GM12878 (cell line): ENCODE measurements at regions not wholly inside any gene's neighbourhood (a gene's known extent, or its start where the extent isn't known, plus 50 kb on each side); places are given as distances from the start of the nearest gene placed in this dataset.

Experiments used
- ATAC-seq: fragments of 200-7000 bp; cut with Tn5 transposase; 3 replicates; pipeline ENCODE4 v1.9.1; 2020; ENCODE audit warnings: mild to moderate bottlenecking, moderate library complexity
- BruUV-seq: library from RNA; stranded (reverse); fragments of 400-500 nt; replicated peaks from 2 replicates; lab custom pipeline; 2021; lab: Mats Ljungman, UMichigan
- CTCF ChIA-PET: fragments of 300-600 bp; sonication (Branson Sonifier 250); formaldehyde crosslinking; extraction: SDS; loops from one replicate; lab custom pipeline; 2021; ENCODE audit warnings: inconsistent platforms; lab: Yijun Ruan, JAX
- POLR2A ChIA-PET: fragments of 350-600 bp; formaldehyde crosslinking; extraction: SDS; loops from one replicate; lab custom pipeline; 2021; ENCODE audit warnings: inconsistent platforms; lab: Charles Lee
- RAD21 ChIA-PET: fragments of 300-600 bp; sonication (Branson Sonifier 250); formaldehyde crosslinking; loops from one replicate; lab custom pipeline; 2023; ENCODE audit warnings: antibody characterized with exemption; ENCODE audit not compliant: unreplicated experiment; lab: Charles Lee
- SMC1A ChIA-PET: fragments of 300-600 bp; sonication (Branson Sonifier 250); formaldehyde crosslinking; loops from one replicate; lab custom pipeline; 2023; ENCODE audit not compliant: unreplicated experiment, uncharacterized antibody; lab: Charles Lee
- DNase-seq: peaks from one replicate; pipeline ENCODE4 v3.0.0-alpha.2; 2011; ENCODE audit warnings: low read depth, low spot score
- FAIRE-seq: peaks from 3 replicates; lab custom pipeline; 2011; peaks lifted over from hg19 to GRCh38; lab: Jason Lieb, UNC
- H2AFZ ChIP-seq: 2 replicates; pipeline ENCODE4 v1.6.0; 2011; ENCODE audit warnings: low read depth, low read length, control low read depth; ENCODE audit not compliant: control insufficient read depth
- H3K27ac ChIP-seq: 2 replicates; pipeline ENCODE4 v1.5.1; 2011; ENCODE audit warnings: control low read depth; ENCODE audit not compliant: control insufficient read depth, insufficient read depth
- H3K27me3 ChIP-seq, 2 experiments: replicated peaks in 1 of 2; 2 replicates each; pipeline versions ENCODE4 v1.6.0 to v1.6.1; 2011; ENCODE audit warnings: low read length in 1 of 2; ENCODE audit not compliant: control insufficient read depth in 2 of 2, insufficient read depth in 2 of 2
- H3K36me3 ChIP-seq, 2 experiments: 2 replicates each; pipeline ENCODE4 v1.5.1; 2011; ENCODE audit warnings: low read length in 1 of 2; ENCODE audit not compliant: control insufficient read depth in 2 of 2, insufficient read depth in 2 of 2
- H3K4me1 ChIP-seq: 2 replicates; pipeline ENCODE4 v1.6.1; 2011; ENCODE audit warnings: mild to moderate bottlenecking, low read length, moderate library complexity, mixed read lengths; ENCODE audit not compliant: control insufficient read depth, insufficient read depth
- H3K4me2 ChIP-seq: 2 replicates; pipeline ENCODE4 v1.6.0; 2011; ENCODE audit warnings: control low read depth; ENCODE audit not compliant: control insufficient read depth, insufficient read depth
- H3K4me3 ChIP-seq: fragments of 200-600 bp; sonication (generic); 2 replicates; pipeline ENCODE4 v1.5.1; 2016
- H3K79me2 ChIP-seq: 2 replicates; pipeline ENCODE4 v1.6.0; 2011; ENCODE audit warnings: low read length; ENCODE audit not compliant: control insufficient read depth, insufficient read depth
- H3K9ac ChIP-seq: 2 replicates; pipeline ENCODE4 v1.8.0; 2011; ENCODE audit warnings: low read length, control low read depth, mixed read lengths; ENCODE audit not compliant: control insufficient read depth, insufficient read depth
- H3K9me3 ChIP-seq: replicated peaks from 3 replicates; pipeline ENCODE4 v1.5.1; 2011; ENCODE audit warnings: mild to moderate bottlenecking, low read length; ENCODE audit not compliant: control insufficient read depth, insufficient read depth
- H4K20me1 ChIP-seq: 2 replicates; pipeline ENCODE4 v1.6.0; 2011; ENCODE audit not compliant: control insufficient read depth, insufficient read depth
- HDGF ChIP-seq: fragments of 450-650 bp; IDR thresholded peaks from 2 replicates; pipeline ENCODE4 v1.6.1; 2016; ENCODE audit warnings: antibody characterized with exemption
- IKZF1 ChIP-seq: fragments of 450-650 bp; conservative IDR thresholded peaks from 2 replicates; pipeline ENCODE4 v1.6.1; 2017; ENCODE audit warnings: antibody characterized with exemption, mild to moderate bottlenecking
- MYC ChIP-seq: IDR thresholded peaks from 2 replicates; pipeline ENCODE4 v1.6.1; 2011; ENCODE audit warnings: mild to moderate bottlenecking, low read length, moderate library complexity, inconsistent platforms; ENCODE audit not compliant: insufficient read depth, insufficient replicate concordance, insufficient read length, severe bottlenecking
- NFXL1 ChIP-seq: fragments of 450-650 bp; IDR thresholded peaks from 2 replicates; pipeline ENCODE4 v1.6.1; 2017; ENCODE audit warnings: antibody characterized with exemption, mild to moderate bottlenecking, borderline replicate concordance
- POLR2AphosphoS5 ChIP-seq: IDR thresholded peaks from 2 replicates; pipeline ENCODE4 v1.6.1; 2011; ENCODE audit warnings: mild to moderate bottlenecking, low read length, inconsistent platforms
- SIX5 ChIP-seq: IDR thresholded peaks from 2 replicates; pipeline ENCODE4 v1.6.1; 2011; ENCODE audit warnings: mild to moderate bottlenecking, low read depth, low read length, moderate library complexity; ENCODE audit not compliant: severe bottlenecking
- WGBS: methylation state at CpG from one replicate; pipeline ENCODE4 v1.1.6; 2016; ENCODE audit warnings: low lambda C conversion rate; ENCODE audit not compliant: insufficient replicate concordance, insufficient coverage; ENCODE audit errors: missing lambda C conversion rate; 5-methylcytosine and 5-hydroxymethylcytosine counted together
- in situ Hi-C: fragments of 300-500 bp; cut with MboI; formaldehyde crosslinking; loops from 9 replicates; pipeline ENCODE4 v1.14.3; 2018; ENCODE audit warnings: mixed read lengths
- intact Hi-C: fragments of 100-400 bp; cut with micrococcal nuclease; formaldehyde crosslinking; loops from one replicate; pipeline ENCODE4 v1.14.2; 2022; ENCODE audit not compliant: unreplicated experiment
- TF ChIP-seq, protein P1 (sequence below): IDR thresholded peaks from 2 replicates; pipeline ENCODE4 v1.6.1; 2011; ENCODE audit warnings: mild to moderate bottlenecking, low read depth, low read length, moderate library complexity; ENCODE audit not compliant: insufficient replicate concordance
- TF ChIP-seq, protein P2 (sequence below): fragments of 450-650 bp; IDR thresholded peaks from 2 replicates; pipeline ENCODE4 v1.6.1; 2017; ENCODE audit warnings: borderline replicate concordance
- TF ChIP-seq, protein P3 (sequence below): fragments of 150-350 bp; IDR thresholded peaks from 2 replicates; pipeline ENCODE4 v1.6.1; 2014; ENCODE audit warnings: mild to moderate bottlenecking, low read depth, low read length

DNA sequence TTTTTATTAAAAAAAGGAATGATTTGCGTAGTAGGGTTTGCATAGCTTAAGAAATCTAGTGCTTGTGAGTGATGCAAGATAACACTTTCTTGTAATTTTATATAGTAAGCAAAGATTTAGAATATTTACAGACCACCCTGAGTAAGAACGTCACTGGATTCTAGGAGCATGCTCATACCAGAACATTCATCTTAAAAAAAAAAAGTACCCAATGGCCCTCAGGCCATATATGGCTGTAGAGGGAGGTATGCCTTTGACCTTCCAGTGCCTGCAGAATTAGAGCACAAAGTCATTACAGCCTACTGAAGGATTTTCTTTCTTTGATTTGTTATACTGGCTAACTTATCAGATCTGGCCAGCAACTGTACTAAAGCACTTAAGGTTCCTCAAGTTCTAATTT is 236.3 kb upstream of the GYPA start (continued):
- TF ChIP-seq, protein P1, sequence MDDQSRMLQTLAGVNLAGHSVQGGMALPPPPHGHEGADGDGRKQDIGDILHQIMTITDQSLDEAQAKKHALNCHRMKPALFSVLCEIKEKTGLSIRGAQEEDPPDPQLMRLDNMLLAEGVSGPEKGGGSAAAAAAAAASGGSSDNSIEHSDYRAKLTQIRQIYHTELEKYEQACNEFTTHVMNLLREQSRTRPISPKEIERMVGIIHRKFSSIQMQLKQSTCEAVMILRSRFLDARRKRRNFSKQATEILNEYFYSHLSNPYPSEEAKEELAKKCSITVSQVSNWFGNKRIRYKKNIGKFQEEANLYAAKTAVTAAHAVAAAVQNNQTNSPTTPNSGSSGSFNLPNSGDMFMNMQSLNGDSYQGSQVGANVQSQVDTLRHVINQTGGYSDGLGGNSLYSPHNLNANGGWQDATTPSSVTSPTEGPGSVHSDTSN = no peak
- TF ChIP-seq SIX5 (no peak), MYC (no peak), HDGF (no peak)
- TF ChIP-seq, all 136 proteins: peak for 0

DNA sequence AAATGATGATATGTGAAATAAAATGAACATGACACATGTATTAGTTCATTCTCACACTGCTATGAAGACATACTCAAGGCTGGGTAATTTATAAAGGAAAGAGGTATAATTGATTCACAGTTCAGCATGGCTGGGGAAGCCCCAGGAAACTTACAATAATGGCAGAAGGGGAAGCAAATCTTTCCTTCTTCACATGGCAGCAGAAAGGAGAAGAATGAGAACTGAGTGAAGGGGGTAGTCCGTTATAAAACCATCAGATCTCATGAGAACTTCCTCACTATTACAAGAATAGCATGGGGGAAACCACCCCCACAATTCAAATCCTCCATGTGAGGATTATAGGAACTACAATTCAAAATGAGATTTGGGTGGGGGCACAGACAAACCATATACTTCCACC is 243.9 kb upstream of the GYPA start:
- DNase-seq (no peak), FAIRE-seq (no peak), ATAC-seq (no peak)
- H4K20me1 ChIP-seq = no peaks in the 10 kb centered on the region
- POLR2A ChIA-PET = no interaction called here
- no TSS peak for BruUV-seq
- H3K36me3 ChIP-seq = no peaks in the 10 kb centered on the region
- TF ChIP-seq NFXL1 (no peak), POLR2AphosphoS5 (no peak), IKZF1 (no peak)
- TF ChIP-seq, protein P2, sequence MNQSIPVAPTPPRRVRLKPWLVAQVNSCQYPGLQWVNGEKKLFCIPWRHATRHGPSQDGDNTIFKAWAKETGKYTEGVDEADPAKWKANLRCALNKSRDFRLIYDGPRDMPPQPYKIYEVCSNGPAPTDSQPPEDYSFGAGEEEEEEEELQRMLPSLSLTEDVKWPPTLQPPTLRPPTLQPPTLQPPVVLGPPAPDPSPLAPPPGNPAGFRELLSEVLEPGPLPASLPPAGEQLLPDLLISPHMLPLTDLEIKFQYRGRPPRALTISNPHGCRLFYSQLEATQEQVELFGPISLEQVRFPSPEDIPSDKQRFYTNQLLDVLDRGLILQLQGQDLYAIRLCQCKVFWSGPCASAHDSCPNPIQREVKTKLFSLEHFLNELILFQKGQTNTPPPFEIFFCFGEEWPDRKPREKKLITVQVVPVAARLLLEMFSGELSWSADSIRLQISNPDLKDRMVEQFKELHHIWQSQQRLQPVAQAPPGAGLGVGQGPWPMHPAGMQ = no peak
- TF ChIP-seq, protein P3, sequence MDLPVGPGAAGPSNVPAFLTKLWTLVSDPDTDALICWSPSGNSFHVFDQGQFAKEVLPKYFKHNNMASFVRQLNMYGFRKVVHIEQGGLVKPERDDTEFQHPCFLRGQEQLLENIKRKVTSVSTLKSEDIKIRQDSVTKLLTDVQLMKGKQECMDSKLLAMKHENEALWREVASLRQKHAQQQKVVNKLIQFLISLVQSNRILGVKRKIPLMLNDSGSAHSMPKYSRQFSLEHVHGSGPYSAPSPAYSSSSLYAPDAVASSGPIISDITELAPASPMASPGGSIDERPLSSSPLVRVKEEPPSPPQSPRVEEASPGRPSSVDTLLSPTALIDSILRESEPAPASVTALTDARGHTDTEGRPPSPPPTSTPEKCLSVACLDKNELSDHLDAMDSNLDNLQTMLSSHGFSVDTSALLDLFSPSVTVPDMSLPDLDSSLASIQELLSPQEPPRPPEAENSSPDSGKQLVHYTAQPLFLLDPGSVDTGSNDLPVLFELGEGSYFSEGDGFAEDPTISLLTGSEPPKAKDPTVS = no peak
- 0 out of 4 replicates have a peak, but pooled peaks cover 0 to 1% of the 10 kb centered on the region in 2 experiments for H3K27me3 ChIP-seq
- H3K79me2 ChIP-seq = no peaks in the 10 kb centered on the region
- SMC1A ChIA-PET = no interaction called here
- no peaks in the 10 kb centered on the region; the same call in 2 of the 3 replicates for H3K9me3 ChIP-seq
- no peak overlapping the region for H3K27ac ChIP-seq
- no peak overlapping the region for H3K4me2 ChIP-seq
- RAD21 ChIA-PET = no interaction called here
- no peak overlapping the region for H3K4me3 ChIP-seq
- intact Hi-C loops = no loop called here
- H3K9ac ChIP-seq = no peak overlapping the region
- in situ Hi-C loops = no loop called here
- no peaks in the 10 kb centered on the region for H3K4me1 ChIP-seq
- no peak overlapping the region for H2AFZ ChIP-seq
- 0% methylated on average over 1 of the region's 1 CpG for WGBS
- CTCF ChIA-PET = no interaction called here
